ENCODE measurements at regions not wholly inside any gene's neighbourhood (a gene's known extent, or its start where the extent isn't known, plus 50 kb on each side); places are given as distances from the start of the nearest gene placed in this dataset.
"Not testable (repeated sequence)": the region's sequence is repeated elsewhere in the genome, so short reads cannot be mapped to it uniquely, and the experiment has no call there.

GRCh38 chr3:174336784-174337183, 522.4 kb upstream of the NAALADL2 start:
- no peak for DNase-seq

- DNase-seq, result no peak
These were observed 521.9 kb upstream of the NAALADL2 start for GRCh38 chr3:174337227-174337626.

- DNase-seq, result no peak
These were observed 518.2 kb upstream of the NAALADL2 start for GRCh38 chr3:174340624-174341587.

- DNase-seq, result no peak
These were observed 517.0 kb upstream of the NAALADL2 start for GRCh38 chr3:174342171-174342570.

- DNase-seq, result no peak
These were observed 516.1 kb upstream of the NAALADL2 start for GRCh38 chr3:174342941-174343501.

- no peak for DNase-seq
These were observed 513.0 kb upstream of the NAALADL2 start for GRCh38 chr3:174346141-174346540.

- DNase-seq, result no peak
These were observed 512.6 kb upstream of the NAALADL2 start for GRCh38 chr3:174346571-174346970.

- DNase-seq, result no peak
These were observed 511.5 kb upstream of the NAALADL2 start for GRCh38 chr3:174347474-174348138.

GRCh38 chr3:174352227-174352626, 506.9 kb upstream of the NAALADL2 start:
- DNase-seq, result no peak

GRCh38 chr3:174355505-174355904, 503.6 kb upstream of the NAALADL2 start:
- DNase-seq, result no peak

- DNase-seq, result no peak
These were observed 502.5 kb upstream of the NAALADL2 start for GRCh38 chr3:174356596-174356995.

GRCh38 chr3:174358252-174358651, 500.9 kb upstream of the NAALADL2 start:
- no peak for DNase-seq

- no peak for DNase-seq
These were observed 496.6 kb upstream of the NAALADL2 start for GRCh38 chr3:174362556-174362955.

- no peak for DNase-seq
These were observed 495.9 kb upstream of the NAALADL2 start for GRCh38 chr3:174363256-174363655.

GRCh38 chr3:174365796-174366195, 493.3 kb upstream of the NAALADL2 start:
- DNase-seq, result no peak

GRCh38 chr3:174366904-174367303, 492.2 kb upstream of the NAALADL2 start:
- not testable (repeated sequence) for DNase-seq

- no peak for DNase-seq
These were observed 482.8 kb upstream of the NAALADL2 start for GRCh38 chr3:174376346-174376745.

- DNase-seq, result no peak
These were observed 482.0 kb upstream of the NAALADL2 start for GRCh38 chr3:174377096-174377495.

- DNase-seq, result no peak
These were observed 481.4 kb upstream of the NAALADL2 start for GRCh38 chr3:174377684-174378083.

- no peak for DNase-seq
These were observed 476.3 kb upstream of the NAALADL2 start for GRCh38 chr3:174382878-174383277.

GRCh38 chr3:174387736-174388135, 471.4 kb upstream of the NAALADL2 start:
- DNase-seq, result no peak

GRCh38 chr3:174397848-174398247, 461.3 kb upstream of the NAALADL2 start:
- DNase-seq, result no peak

GRCh38 chr3:174398761-174399160, 460.4 kb upstream of the NAALADL2 start:
- DNase-seq, result no peak
